Brain microvascular endothelial cell (primary cell): ENCODE measurements at regions not wholly inside any gene's neighbourhood (a gene's known extent, or its start where the extent isn't known, plus 50 kb on each side); places are given as distances from the start of the nearest gene placed in this dataset.

Experiments
- DNase-seq: peaks from one replicate; pipeline ENCODE4 v3.0.0-alpha.2; 2020
- H3K27ac ChIP-seq: fragments of 250-450 bp; sonication (Bioruptor Pico); 2 replicates; pipeline ENCODE4 v1.5.1; 2020; ENCODE audit warnings: mild to moderate bottlenecking, moderate library complexity
- H3K27me3 ChIP-seq: fragments of 250-450 bp; sonication (Bioruptor Pico); replicated peaks from 2 replicates; pipeline ENCODE4 v1.5.1; 2020; ENCODE audit warnings: mild to moderate bottlenecking
- H3K36me3 ChIP-seq: fragments of 250-450 bp; sonication (Bioruptor Pico); replicated peaks from 2 replicates; pipeline ENCODE4 v1.5.1; 2020; ENCODE audit warnings: mild to moderate bottlenecking
- H3K4me3 ChIP-seq: 2 replicates; pipeline ENCODE4 v1.5.1; 2011; ENCODE audit warnings: low read depth, mild to moderate bottlenecking, control low read depth, low read length, moderate library complexity
- CTCF ChIP-seq: IDR thresholded peaks from 2 replicates; pipeline ENCODE4 v1.5.1; 2011; ENCODE audit warnings: low read depth, mild to moderate bottlenecking, moderate library complexity, low read length, control low read depth, inconsistent platforms; ENCODE audit errors: missing control alignments
- in situ Hi-C: cut with HindIII; loops from 2 replicates; pipeline ENCODE4 v1.10.0; 2017; ENCODE audit warnings: low sequenced_read_pairs, low pct_ligation_motif_present

GRCh38 chr3:94206291-94206690 lies 143.4 kb downstream of the NSUN3 start:
- no peak overlapping the region for H3K4me3 ChIP-seq
- no peaks in the 10 kb centered on the region for H3K36me3 ChIP-seq
- TF ChIP-seq CTCF = no peak

GRCh38 chr3:94210256-94210655 lies 147.4 kb downstream of the NSUN3 start:
- no peaks in the 10 kb centered on the region for H3K27me3 ChIP-seq
- in situ Hi-C loops = no loop called here
- H3K27ac ChIP-seq = no peak overlapping the region
- no peak for TF ChIP-seq CTCF
- no peaks in the 10 kb centered on the region for H3K36me3 ChIP-seq
- DNase-seq = no peak
- no peak overlapping the region for H3K4me3 ChIP-seq

More at GRCh38 chr3:94206291-94206690, 143.4 kb downstream of the NSUN3 start:
- DNase-seq = no peak
- Histone ChIP-seq H3K27ac (no peak overlapping the region), H3K27me3 (no peaks in the 10 kb centered on the region)
- in situ Hi-C loops = no loop called here

GRCh38 chr3:94217406-94217805 lies 154.5 kb downstream of the NSUN3 start:
- no peaks in the 10 kb centered on the region for H3K27me3 ChIP-seq
- H3K4me3 ChIP-seq = no peak overlapping the region
- in situ Hi-C loops = no loop called here
- TF ChIP-seq CTCF = no peak
- no peaks in the 10 kb centered on the region for H3K36me3 ChIP-seq
- H3K27ac ChIP-seq = no peak overlapping the region
- DNase-seq = no peak

GRCh38 chr3:94220426-94220825 lies 157.6 kb downstream of the NSUN3 start:
- no peak for TF ChIP-seq CTCF
- DNase-seq = no peak
- Histone ChIP-seq H3K4me3 (no peak overlapping the region), H3K27ac (no peak overlapping the region), H3K36me3 (no peaks in the 10 kb centered on the region), H3K27me3 (no peaks in the 10 kb centered on the region)
- in situ Hi-C loops = no loop called here

- no peak overlapping the region for H3K27ac ChIP-seq
- no peak for TF ChIP-seq CTCF
- no peaks in the 10 kb centered on the region for H3K36me3 ChIP-seq
- H3K27me3 ChIP-seq = no peaks in the 10 kb centered on the region
- no peak overlapping the region for H3K4me3 ChIP-seq
- in situ Hi-C loops = no loop called here
- DNase-seq = no peak
These were observed 159.0 kb downstream of the NSUN3 start for GRCh38 chr3:94221829-94222228.

GRCh38 chr3:94225148-94225865 lies 162.4 kb downstream of the NSUN3 start:
- TF ChIP-seq CTCF = no peak
- Histone ChIP-seq H3K4me3 (no peak overlapping the region), H3K27ac (peak overlapping the region; percentile 91), H3K27me3 (no peaks in the 10 kb centered on the region), H3K36me3 (no peaks in the 10 kb centered on the region)
- in situ Hi-C loops = no loop called here
- DNase-seq = peak; percentile 32
